Kidney (tissue), 13 donors: ENCODE measurements at regions not wholly inside any gene's neighbourhood (a gene's known extent, or its start where the extent isn't known, plus 50 kb on each side); places are given as distances from the start of the nearest gene placed in this dataset.

ENCODE experiments used
- DNase-seq, 5 donors: peaks; one replicate each; pipeline ENCODE4 v3.0.0-alpha.2; 2013 to 2020
- FAIRE-seq: peaks from 2 replicates; lab custom pipeline; 2012; peaks lifted over from hg19 to GRCh38; lab: Jason Lieb, UNC
- H3K27ac ChIP-seq, 2 donors: one replicate each; pipeline ENCODE4 v1.7.0; 2013; ENCODE audit warnings: low read depth in 2 of 2, low read length in 2 of 2, inconsistent platforms in 1 of 2
- H3K27me3 ChIP-seq: one replicate; pipeline ENCODE4 v1.7.1; 2013; ENCODE audit warnings: low read length, inconsistent platforms; ENCODE audit not compliant: control insufficient read depth, insufficient read depth
- H3K36me3 ChIP-seq, 3 donors: one replicate each; pipeline versions ENCODE4 v1.7.0 to v1.7.1; 2013; ENCODE audit warnings: low read length in 3 of 3, control low read depth in 1 of 3, inconsistent platforms in 1 of 3; ENCODE audit not compliant: insufficient read depth in 3 of 3, control insufficient read depth in 2 of 3
- H3K4me1 ChIP-seq, 3 donors: one replicate each; pipeline versions ENCODE4 v1.7.0 to v1.7.1; 2013; ENCODE audit warnings: low read length in 3 of 3, inconsistent platforms in 1 of 3, low read depth in 1 of 3; ENCODE audit not compliant: control insufficient read depth in 2 of 3, insufficient read depth in 2 of 3
- H3K4me3 ChIP-seq, 3 donors: one replicate each; pipeline versions ENCODE4 v1.7.0 to v1.8.1; 2013; ENCODE audit warnings: low read length in 3 of 3, control low read depth in 1 of 3, inconsistent platforms in 1 of 3
- H3K9ac ChIP-seq, 3 donors: one replicate each; pipeline versions ENCODE4 v1.7.0 to v1.7.1; 2013; ENCODE audit warnings: low read length in 3 of 3, control low read depth in 1 of 3, inconsistent platforms in 1 of 3
- H3K9me3 ChIP-seq, 3 donors: one replicate each; pipeline versions ENCODE4 v1.7.0 to v1.7.1; 2013; ENCODE audit warnings: low read length in 3 of 3, control low read depth in 1 of 3, inconsistent platforms in 1 of 3; ENCODE audit not compliant: control insufficient read depth in 2 of 3, insufficient read depth in 1 of 3
- intact Hi-C: fragments of 100-400 bp; cut with DNase I; formaldehyde crosslinking; loops from one replicate; pipeline ENCODE4 v1.11.1; 2022
- TF ChIP-seq, protein P1 (sequence below): IDR thresholded peaks from 3 replicates; pipeline ENCODE4 v1.5.1; 2012; ENCODE audit warnings: mild to moderate bottlenecking, moderate library complexity, borderline replicate concordance; ENCODE audit not compliant: insufficient read depth; ENCODE audit errors: extremely low read depth
- donor health status: control.
- donor health status: control.
- donor health status: control.
- donor health status: control.
- donor health status: control.
- donor health status: DM: yes; HTN: yes; CAD: no.
- donor health status: Normal renal cell carcinoma (clear cell type).

DNA sequence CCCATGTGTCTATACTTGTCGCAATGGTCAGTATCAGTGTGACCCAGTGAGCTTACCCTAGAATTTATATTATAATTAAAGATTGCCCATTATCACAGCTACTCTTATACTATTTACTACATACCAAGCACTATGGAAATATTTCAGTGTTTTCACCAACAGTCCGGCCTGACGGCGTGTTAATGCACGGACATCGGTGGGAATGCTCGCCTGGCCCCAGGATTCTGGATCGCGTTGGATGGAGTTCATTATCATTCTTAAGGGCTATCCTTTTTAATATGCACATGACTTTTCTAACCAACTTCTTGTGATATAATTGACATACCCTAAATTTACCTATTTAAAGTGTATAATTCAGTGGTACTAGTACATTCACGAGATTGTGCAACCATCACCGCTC lies 51.8 kb upstream of the AFDN start:
- H3K27ac ChIP-seq: no peak overlapping the region
- no peaks in the 10 kb centered on the region for H3K36me3 ChIP-seq
- TF ChIP-seq, protein P1, sequence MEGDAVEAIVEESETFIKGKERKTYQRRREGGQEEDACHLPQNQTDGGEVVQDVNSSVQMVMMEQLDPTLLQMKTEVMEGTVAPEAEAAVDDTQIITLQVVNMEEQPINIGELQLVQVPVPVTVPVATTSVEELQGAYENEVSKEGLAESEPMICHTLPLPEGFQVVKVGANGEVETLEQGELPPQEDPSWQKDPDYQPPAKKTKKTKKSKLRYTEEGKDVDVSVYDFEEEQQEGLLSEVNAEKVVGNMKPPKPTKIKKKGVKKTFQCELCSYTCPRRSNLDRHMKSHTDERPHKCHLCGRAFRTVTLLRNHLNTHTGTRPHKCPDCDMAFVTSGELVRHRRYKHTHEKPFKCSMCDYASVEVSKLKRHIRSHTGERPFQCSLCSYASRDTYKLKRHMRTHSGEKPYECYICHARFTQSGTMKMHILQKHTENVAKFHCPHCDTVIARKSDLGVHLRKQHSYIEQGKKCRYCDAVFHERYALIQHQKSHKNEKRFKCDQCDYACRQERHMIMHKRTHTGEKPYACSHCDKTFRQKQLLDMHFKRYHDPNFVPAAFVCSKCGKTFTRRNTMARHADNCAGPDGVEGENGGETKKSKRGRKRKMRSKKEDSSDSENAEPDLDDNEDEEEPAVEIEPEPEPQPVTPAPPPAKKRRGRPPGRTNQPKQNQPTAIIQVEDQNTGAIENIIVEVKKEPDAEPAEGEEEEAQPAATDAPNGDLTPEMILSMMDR: no peak
- intact Hi-C loops: no loop called here
- FAIRE-seq (no peak), DNase-seq (no peak)
- no peak overlapping the region for H3K9ac ChIP-seq
- no peaks in the 10 kb centered on the region for H3K9me3 ChIP-seq
- no peak overlapping the region for H3K4me3 ChIP-seq
- no peaks in the 10 kb centered on the region for H3K27me3 ChIP-seq
- peaks cover 0 to 8% (median 5%) of the 10 kb centered on the region in 3 donors for H3K4me1 ChIP-seq

DNA sequence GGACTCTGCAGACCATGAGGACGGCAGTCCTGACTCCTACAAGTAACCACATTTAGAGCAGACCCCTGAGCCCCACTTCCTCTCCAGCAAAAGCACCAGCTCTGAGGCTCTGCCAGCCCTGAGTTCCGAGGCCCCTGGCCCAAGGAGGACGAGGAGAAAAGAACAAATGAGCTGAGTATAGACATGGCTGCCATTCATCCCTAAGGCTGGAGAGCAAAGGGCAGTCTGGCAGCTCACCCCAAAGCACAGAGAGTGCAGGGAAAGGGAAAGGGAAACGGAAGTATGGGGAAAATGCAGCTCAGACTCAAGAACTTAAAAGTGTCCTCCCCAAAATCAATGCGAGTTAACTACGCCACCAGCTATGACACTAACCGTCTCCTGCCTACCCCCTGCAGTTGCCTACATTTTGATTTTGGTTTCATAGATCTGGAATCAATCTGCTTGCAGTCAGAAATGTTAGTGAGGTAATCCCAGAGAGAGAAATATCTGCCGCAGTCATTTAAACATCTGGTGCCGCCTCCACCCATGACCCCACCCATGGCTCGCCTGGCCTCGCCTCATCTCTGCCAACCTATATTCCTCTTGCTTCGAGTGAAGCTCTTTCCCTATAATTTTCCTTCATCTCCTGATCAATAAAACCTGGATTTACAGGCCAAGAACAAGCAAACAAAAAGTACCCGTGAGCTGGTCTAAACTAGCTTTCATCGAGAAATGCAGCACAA lies 49.6 kb upstream of the AFDN start:
- Histone ChIP-seq H3K9me3 (no peaks in the 10 kb centered on the region), H3K27ac (no peak overlapping the region), H3K9ac (no peak overlapping the region), H3K27me3 (no peaks in the 10 kb centered on the region), H3K4me3 (no peak overlapping the region), H3K36me3 (no peaks in the 10 kb centered on the region), H3K4me1 (peaks cover 0 to 8% (median 5%) of the 10 kb centered on the region in 3 donors)
- TF ChIP-seq, protein P1: no peak
- intact Hi-C loops: no loop called here
- DNase-seq (no peak), FAIRE-seq (no peak)
